ENCODE measurements at regions not wholly inside any gene's neighbourhood (a gene's known extent, or its start where the extent isn't known, plus 50 kb on each side); places are given as distances from the start of the nearest gene placed in this dataset.

DNA sequence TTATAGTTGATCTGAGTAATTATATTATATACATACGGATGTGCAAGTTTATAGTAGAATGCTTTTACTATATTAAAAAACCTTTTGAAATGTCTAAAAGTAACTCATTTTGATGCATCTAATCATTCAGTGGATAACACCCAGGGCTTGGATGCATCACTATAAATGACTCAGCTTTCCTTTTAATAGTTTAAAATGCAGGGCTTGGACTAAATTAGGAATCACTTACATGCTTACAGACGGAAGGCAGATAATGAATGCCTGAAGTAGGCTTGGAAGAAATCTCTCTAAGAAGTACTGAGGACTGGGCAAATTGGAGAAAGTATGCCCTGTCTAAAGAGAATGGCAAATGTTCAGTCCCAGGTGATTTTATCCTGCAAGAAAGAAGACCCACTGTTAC is 362.5 kb upstream of the CCNH start:
- Histone ChIP-seq H3K9me3 (ENCODE audit: control insufficient read depth, insufficient read depth, low read depth, low read length) (no peaks in the 10 kb centered on the region), H3K36me3 (ENCODE audit: control insufficient read depth, insufficient read depth, low read length) (no peaks in the 10 kb centered on the region), H3K27ac (ENCODE audit: low read depth, low read length) (no peak overlapping the region), H3K4me1 (ENCODE audit: control insufficient read depth, insufficient read depth, low read length) (peaks cover 14% of the 10 kb centered on the region; the same call in 1 of the 2 replicates), H3K9ac (ENCODE audit: low read length) (no peak overlapping the region), H3K4me3 (ENCODE audit: low read depth, low read length) (no peak overlapping the region), H3K27me3 (ENCODE audit: control insufficient read depth, insufficient read depth, low read length) (no peaks in the 10 kb centered on the region)

GRCh38 chr5:87774804-87775203 is 362.1 kb upstream of the CCNH start:
- no peaks in the 10 kb centered on the region for H3K27me3 ChIP-seq (ENCODE audit: control insufficient read depth, insufficient read depth, low read length)
- no peaks in the 10 kb centered on the region for H3K9me3 ChIP-seq (ENCODE audit: control insufficient read depth, insufficient read depth, low read depth, low read length)
- H3K27ac ChIP-seq (ENCODE audit: low read depth, low read length), result no peak overlapping the region
- peaks cover 14% of the 10 kb centered on the region; the same call in 1 of the 2 replicates for H3K4me1 ChIP-seq (ENCODE audit: control insufficient read depth, insufficient read depth, low read length)
- H3K36me3 ChIP-seq (ENCODE audit: control insufficient read depth, insufficient read depth, low read length), result no peaks in the 10 kb centered on the region
- H3K9ac ChIP-seq (ENCODE audit: low read length), result no peak overlapping the region
- H3K4me3 ChIP-seq (ENCODE audit: low read depth, low read length), result no peak overlapping the region

DNA sequence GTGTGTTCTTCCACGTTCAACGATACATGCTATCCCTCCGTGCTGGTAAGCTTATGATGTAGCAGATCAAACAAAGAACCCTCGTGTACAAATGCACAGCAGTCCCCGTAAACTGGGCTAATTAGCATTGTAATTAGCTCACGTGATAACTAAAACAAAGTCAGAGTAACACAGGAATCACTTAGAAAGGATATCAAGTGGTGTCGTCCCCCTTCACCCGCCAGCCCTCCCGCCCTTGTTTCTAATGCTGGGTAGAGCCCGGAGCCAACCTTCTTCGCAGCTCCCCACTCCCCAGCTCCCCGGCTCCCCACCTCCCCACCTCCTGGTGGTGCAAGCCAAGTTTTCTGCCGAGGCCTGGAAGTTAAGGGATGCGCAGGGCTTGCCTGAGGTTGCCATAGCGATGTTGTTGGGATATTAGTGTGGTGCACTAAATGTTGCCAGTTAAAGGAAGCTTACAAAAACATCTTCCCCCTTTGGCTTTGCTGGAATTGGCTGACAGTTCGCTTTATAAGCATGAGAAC is 357.9 kb upstream of the CCNH start:
- Histone ChIP-seq H3K27ac (ENCODE audit: low read depth, low read length) (no peak overlapping the region), H3K4me3 (ENCODE audit: low read depth, low read length) (peak overlapping the region; percentile 38; the same call in 1 of the 2 replicates), H3K27me3 (ENCODE audit: control insufficient read depth, insufficient read depth, low read length) (no peaks in the 10 kb centered on the region), H3K9ac (ENCODE audit: low read length) (no peak overlapping the region), H3K4me1 (ENCODE audit: control insufficient read depth, insufficient read depth, low read length) (peaks cover 14% of the 10 kb centered on the region; the same call in 1 of the 2 replicates), H3K36me3 (ENCODE audit: control insufficient read depth, insufficient read depth, low read length) (no peaks in the 10 kb centered on the region), H3K9me3 (ENCODE audit: control insufficient read depth, insufficient read depth, low read depth, low read length) (no peaks in the 10 kb centered on the region)

GRCh38 chr5:87770016-87770570 is 357.4 kb upstream of the CCNH start:
- H3K36me3 ChIP-seq (ENCODE audit: control insufficient read depth, insufficient read depth, low read length), result no peaks in the 10 kb centered on the region
- peak overlapping the region; percentile 38; the same call in 1 of the 2 replicates for H3K4me3 ChIP-seq (ENCODE audit: low read depth, low read length)
- peaks cover 14% of the 10 kb centered on the region; the same call in 1 of the 2 replicates for H3K4me1 ChIP-seq (ENCODE audit: control insufficient read depth, insufficient read depth, low read length)
- no peak overlapping the region for H3K9ac ChIP-seq (ENCODE audit: low read length)
- H3K27ac ChIP-seq (ENCODE audit: low read depth, low read length), result no peak overlapping the region
- H3K27me3 ChIP-seq (ENCODE audit: control insufficient read depth, insufficient read depth, low read length), result no peaks in the 10 kb centered on the region
- H3K9me3 ChIP-seq (ENCODE audit: control insufficient read depth, insufficient read depth, low read depth, low read length), result no peaks in the 10 kb centered on the region

DNA sequence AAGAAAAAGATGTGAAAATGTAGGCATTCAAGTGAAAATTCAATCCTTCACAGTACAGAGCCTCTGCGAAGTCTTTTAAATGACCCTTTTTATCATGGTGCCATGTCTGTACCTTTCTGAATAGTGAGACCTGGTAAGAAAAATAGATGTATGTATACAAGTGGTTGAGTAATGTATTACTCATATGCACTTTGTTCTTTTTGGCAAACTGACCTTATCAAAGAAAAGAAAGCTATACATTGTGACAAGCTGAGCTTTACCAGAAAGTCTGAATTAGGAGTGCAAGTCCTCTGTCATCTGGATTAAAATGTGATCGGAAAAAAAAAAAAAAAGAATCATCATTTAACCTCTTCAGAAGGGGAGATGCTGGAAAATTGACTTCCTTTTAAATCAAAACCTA is 356.4 kb upstream of the CCNH start:
- H3K4me3 ChIP-seq (ENCODE audit: low read depth, low read length), result no peak overlapping the region
- H3K36me3 ChIP-seq (ENCODE audit: control insufficient read depth, insufficient read depth, low read length), result no peaks in the 10 kb centered on the region
- peaks cover 9% of the 10 kb centered on the region; the same call in 1 of the 2 replicates for H3K4me1 ChIP-seq (ENCODE audit: control insufficient read depth, insufficient read depth, low read length)
- H3K9ac ChIP-seq (ENCODE audit: low read length), result no peak overlapping the region
- H3K27ac ChIP-seq (ENCODE audit: low read depth, low read length), result no peak overlapping the region
- H3K27me3 ChIP-seq (ENCODE audit: control insufficient read depth, insufficient read depth, low read length), result no peaks in the 10 kb centered on the region
- no peaks in the 10 kb centered on the region for H3K9me3 ChIP-seq (ENCODE audit: control insufficient read depth, insufficient read depth, low read depth, low read length)

DNA sequence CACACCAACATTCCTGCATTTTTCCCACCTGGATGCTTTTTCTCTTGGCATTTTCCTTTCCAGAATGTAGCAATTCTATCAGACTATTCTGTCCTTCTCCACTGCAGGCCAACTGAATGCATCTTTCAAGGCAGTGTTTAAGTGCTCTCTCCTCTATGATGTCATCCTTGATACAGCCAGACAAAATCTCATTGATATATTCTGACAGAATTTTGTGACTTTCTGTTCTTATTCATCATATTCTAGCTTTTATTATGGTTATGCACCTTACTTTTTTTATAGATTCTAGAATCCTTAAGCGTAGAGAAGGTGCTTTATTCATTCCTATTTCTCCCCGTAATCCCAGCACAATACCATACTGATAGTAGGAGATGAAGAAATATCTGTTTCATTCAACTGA is 355.5 kb upstream of the CCNH start:
- Histone ChIP-seq H3K4me3 (ENCODE audit: low read depth, low read length) (no peak overlapping the region), H3K9ac (ENCODE audit: low read length) (no peak overlapping the region), H3K9me3 (ENCODE audit: control insufficient read depth, insufficient read depth, low read depth, low read length) (no peaks in the 10 kb centered on the region), H3K27ac (ENCODE audit: low read depth, low read length) (no peak overlapping the region), H3K4me1 (ENCODE audit: control insufficient read depth, insufficient read depth, low read length) (peaks cover 9% of the 10 kb centered on the region; the same call in 1 of the 2 replicates), H3K27me3 (ENCODE audit: control insufficient read depth, insufficient read depth, low read length) (no peaks in the 10 kb centered on the region), H3K36me3 (ENCODE audit: control insufficient read depth, insufficient read depth, low read length) (no peaks in the 10 kb centered on the region)

GRCh38 chr5:87765009-87765408 is 352.3 kb upstream of the CCNH start:
- Histone ChIP-seq H3K4me3 (ENCODE audit: low read depth, low read length) (no peak overlapping the region), H3K36me3 (ENCODE audit: control insufficient read depth, insufficient read depth, low read length) (no peaks in the 10 kb centered on the region), H3K4me1 (ENCODE audit: control insufficient read depth, insufficient read depth, low read length) (no peaks in the 10 kb centered on the region), H3K9ac (ENCODE audit: low read length) (no peak overlapping the region), H3K27ac (ENCODE audit: low read depth, low read length) (no peak overlapping the region), H3K27me3 (ENCODE audit: control insufficient read depth, insufficient read depth, low read length) (no peaks in the 10 kb centered on the region), H3K9me3 (ENCODE audit: control insufficient read depth, insufficient read depth, low read depth, low read length) (no peaks in the 10 kb centered on the region)

- Histone ChIP-seq H3K27ac (ENCODE audit: low read depth, low read length) (no peak overlapping the region), H3K4me1 (ENCODE audit: control insufficient read depth, insufficient read depth, low read length) (no peaks in the 10 kb centered on the region), H3K4me3 (ENCODE audit: low read depth, low read length) (no peak overlapping the region), H3K36me3 (ENCODE audit: control insufficient read depth, insufficient read depth, low read length) (no peaks in the 10 kb centered on the region), H3K27me3 (ENCODE audit: control insufficient read depth, insufficient read depth, low read length) (no peaks in the 10 kb centered on the region), H3K9ac (ENCODE audit: low read length) (no peak overlapping the region), H3K9me3 (ENCODE audit: control insufficient read depth, insufficient read depth, low read depth, low read length) (no peaks in the 10 kb centered on the region)
Measured at GRCh38 chr5:87762631-87763030, 349.9 kb upstream of the CCNH start.

- H3K9ac ChIP-seq (ENCODE audit: low read length), result no peak overlapping the region
- no peak overlapping the region for H3K4me3 ChIP-seq (ENCODE audit: low read depth, low read length)
- H3K27me3 ChIP-seq (ENCODE audit: control insufficient read depth, insufficient read depth, low read length), result no peaks in the 10 kb centered on the region
- no peaks in the 10 kb centered on the region for H3K9me3 ChIP-seq (ENCODE audit: control insufficient read depth, insufficient read depth, low read depth, low read length)
- H3K27ac ChIP-seq (ENCODE audit: low read depth, low read length), result no peak overlapping the region
- H3K36me3 ChIP-seq (ENCODE audit: control insufficient read depth, insufficient read depth, low read length), result no peaks in the 10 kb centered on the region
- peaks cover 24% of the 10 kb centered on the region for H3K4me1 ChIP-seq (ENCODE audit: control insufficient read depth, insufficient read depth, low read length)
Measured at GRCh38 chr5:87756951-87757350, 344.2 kb upstream of the CCNH start.

DNA sequence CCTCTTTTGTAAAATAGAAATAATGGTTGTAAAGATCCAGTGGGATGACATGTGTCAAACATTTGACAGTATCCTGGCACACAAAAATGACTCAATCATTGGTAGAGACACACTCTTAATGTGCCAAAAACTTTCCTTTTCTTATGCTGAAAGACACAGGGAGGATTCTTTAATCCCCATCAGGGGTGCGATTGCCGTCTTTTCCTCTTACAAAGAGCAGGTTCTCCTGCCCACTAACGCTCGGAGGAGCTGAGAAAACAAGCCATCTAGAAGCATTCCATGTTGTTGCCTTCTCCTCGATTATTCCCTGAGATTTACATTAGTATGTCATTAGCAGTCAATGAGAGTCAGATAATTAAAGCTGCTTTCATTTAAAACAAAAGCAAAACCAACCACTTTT is 342.6 kb upstream of the CCNH start:
- no peaks in the 10 kb centered on the region for H3K36me3 ChIP-seq (ENCODE audit: control insufficient read depth, insufficient read depth, low read length)
- no peaks in the 10 kb centered on the region for H3K27me3 ChIP-seq (ENCODE audit: control insufficient read depth, insufficient read depth, low read length)
- no peak overlapping the region for H3K4me3 ChIP-seq (ENCODE audit: low read depth, low read length)
- no peak overlapping the region for H3K27ac ChIP-seq (ENCODE audit: low read depth, low read length)
- peaks cover 24% of the 10 kb centered on the region for H3K4me1 ChIP-seq (ENCODE audit: control insufficient read depth, insufficient read depth, low read length)
- H3K9me3 ChIP-seq (ENCODE audit: control insufficient read depth, insufficient read depth, low read depth, low read length), result no peaks in the 10 kb centered on the region
- H3K9ac ChIP-seq (ENCODE audit: low read length), result no peak overlapping the region

DNA sequence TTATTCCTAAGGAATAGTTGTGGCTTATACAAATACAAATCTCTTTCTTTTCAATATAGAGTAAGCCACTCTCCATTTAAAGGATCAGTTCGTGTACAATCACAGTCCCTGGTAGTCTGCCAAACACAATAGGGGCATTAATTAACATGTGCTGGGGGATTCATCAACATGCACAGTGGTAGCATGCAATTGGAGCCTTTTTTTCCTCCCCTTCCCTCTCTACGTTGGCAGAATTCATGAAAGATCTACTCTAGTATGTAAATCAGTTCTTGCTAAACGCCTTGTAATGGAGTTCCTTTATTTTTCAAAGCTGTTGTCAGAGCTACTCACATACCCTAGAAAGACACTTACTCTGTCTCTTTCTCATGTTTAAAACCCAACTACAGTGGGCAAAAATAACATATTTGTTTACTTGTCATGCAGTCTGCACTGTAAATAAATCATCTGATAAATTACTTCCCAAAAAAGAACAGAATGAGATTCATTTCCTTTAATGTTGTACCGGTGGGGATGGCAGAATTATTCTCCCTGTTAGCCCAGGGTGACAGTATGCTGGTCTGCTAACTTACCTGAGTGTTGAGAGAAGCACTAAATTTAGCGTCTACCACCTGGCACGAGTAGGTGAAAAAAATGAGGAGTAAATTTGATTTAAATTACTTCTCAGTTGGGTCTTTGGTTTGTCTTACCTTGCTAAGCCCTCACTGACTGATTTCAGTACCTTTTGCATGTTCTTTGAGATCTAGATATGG is 341.5 kb upstream of the CCNH start:
- Histone ChIP-seq H3K4me1 (ENCODE audit: control insufficient read depth, insufficient read depth, low read length) (peaks cover 24% of the 10 kb centered on the region), H3K4me3 (ENCODE audit: low read depth, low read length) (0 out of 2 replicates have a peak overlapping the region, but pooled peaks have one; percentile 12), H3K9ac (ENCODE audit: low read length) (no peak overlapping the region), H3K27ac (ENCODE audit: low read depth, low read length) (no peak overlapping the region), H3K9me3 (ENCODE audit: control insufficient read depth, insufficient read depth, low read depth, low read length) (no peaks in the 10 kb centered on the region), H3K36me3 (ENCODE audit: control insufficient read depth, insufficient read depth, low read length) (no peaks in the 10 kb centered on the region), H3K27me3 (ENCODE audit: control insufficient read depth, insufficient read depth, low read length) (no peaks in the 10 kb centered on the region)

Measured in HUES6 (cell line).